Renal cortex interstitium (tissue), 11 donors: ENCODE measurements at regions not wholly inside any gene's neighbourhood (a gene's known extent, or its start where the extent isn't known, plus 50 kb on each side); places are given as distances from the start of the nearest gene placed in this dataset.
"Not testable (repeated sequence)": the region's sequence is repeated elsewhere in the genome, so short reads cannot be mapped to it uniquely, and the experiment has no call there.

ENCODE experiments used
- DNase-seq, 11 donors: peaks; one replicate each; pipeline ENCODE4 v3.0.0-alpha.2; 2013; ENCODE audit warnings: low read depth in 9 of 11, low spot score in 4 of 11; ENCODE audit errors: extremely low read depth in 1 of 11

DNA sequence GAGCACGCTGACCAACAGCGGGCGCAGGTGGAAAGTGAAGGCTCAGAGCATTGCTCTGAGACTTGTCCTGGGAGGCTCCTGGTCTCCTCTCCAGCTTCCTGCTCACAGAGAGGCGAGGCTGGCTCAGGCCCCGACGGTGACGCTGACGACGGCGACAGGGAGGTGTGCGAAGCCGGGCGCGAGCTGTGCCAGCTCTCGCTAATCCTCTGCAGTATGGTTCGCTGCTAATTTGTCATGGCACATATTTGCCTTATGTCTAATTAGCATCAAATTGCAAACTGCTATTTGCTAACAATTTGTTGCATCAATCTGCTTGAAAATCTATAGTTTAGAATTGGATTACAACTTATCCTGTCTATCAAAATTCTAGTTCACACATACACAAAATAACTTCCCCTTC is 469.8 kb upstream of the ZNF507 start:
- DNase-seq = no peak

DNA sequence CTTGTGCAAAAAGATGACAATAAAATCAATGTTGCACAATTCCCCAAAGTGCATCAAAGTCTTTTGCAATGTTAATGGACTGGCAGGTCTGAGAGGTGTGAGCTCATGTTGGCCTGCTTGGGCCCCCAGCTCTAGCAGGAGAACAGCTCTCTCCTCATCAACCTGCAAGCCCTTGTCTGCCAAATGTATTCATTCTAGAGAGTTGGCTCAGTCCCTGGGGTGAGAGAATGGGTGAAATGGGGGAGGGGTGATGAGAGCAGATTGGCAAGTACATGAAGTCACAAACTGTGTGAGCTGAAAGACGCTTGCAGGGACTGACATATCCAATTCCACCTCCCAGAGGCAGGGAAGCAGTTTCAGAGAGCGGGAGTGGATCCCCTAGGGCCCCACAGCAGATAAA is 465.1 kb upstream of the ZNF507 start:
- no peak for DNase-seq

DNA sequence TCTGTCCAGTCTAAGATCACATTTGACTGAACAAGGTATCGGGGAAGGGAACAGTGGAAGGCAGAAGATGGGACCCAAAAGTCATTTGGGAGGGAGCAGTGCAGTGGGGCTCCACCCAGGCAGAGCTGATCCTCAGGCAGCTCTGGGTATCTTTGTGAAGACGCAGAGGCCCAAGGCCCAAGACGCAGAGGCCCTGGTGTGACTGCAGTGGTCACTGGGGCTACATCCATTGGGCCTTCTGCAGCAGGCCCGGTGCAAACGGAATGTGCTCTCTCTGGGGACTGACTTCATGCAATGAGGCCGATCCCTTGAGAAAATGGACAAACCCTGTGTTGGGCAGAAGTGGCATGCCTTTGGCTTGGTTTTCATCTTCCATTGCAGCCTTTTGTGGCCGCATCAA is 463.4 kb upstream of the ZNF507 start:
- no peak for DNase-seq

DNA sequence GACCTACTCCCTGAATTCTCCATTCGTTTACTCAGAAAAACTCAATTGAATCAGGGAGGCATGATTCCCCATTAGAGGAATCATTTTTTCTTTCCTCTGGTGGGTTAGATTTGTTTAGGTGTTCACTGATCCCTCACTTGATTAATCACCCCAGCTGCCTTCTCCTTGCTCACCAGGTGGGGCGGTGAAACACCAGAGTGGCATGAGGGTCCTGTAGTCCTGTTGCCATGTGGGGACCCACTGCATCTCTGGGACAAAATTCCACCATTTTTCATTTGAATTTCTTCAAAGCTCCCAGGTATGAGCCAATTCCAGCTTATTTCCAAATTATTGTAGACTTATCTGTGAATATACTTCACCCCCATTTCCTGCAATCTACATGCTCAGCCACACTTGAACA is 462.7 kb upstream of the ZNF507 start:
- no peak for DNase-seq

DNA sequence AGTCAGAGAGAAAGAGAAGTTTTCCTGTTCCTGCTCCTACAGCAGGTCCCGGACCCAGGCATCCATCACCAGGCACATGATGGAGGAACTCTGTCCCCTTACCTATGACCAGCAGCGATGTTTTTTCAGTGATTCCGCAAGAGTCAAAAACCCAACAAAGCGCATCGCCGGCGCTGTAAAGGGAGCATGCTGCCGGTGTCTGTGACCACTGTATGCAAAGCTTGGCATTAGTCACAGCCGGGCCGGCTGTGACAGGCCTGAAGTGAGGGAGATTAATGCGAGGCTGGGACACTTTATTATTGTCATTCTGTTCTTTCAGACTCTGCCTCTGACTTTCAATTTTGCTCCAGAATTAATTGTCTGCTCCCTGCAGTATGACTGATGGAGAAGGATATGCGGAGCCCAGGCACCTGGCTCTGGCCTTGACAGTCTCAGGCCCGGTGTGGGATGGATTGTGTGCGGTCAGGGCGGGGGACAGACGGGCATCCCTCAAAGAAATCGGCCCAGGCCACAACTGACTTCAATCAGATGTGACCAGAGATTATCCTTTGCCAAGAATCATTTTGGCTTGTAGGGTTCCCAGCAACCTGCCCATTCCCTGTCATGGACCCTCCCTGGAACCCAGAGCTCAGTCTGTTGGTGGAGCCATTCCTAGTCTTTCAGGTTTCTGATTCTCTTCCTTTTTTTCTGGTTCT is 462.0 kb upstream of the ZNF507 start:
- peak in 3 of 11 donors; percentile 7 to 41 (median 24) for DNase-seq

DNA sequence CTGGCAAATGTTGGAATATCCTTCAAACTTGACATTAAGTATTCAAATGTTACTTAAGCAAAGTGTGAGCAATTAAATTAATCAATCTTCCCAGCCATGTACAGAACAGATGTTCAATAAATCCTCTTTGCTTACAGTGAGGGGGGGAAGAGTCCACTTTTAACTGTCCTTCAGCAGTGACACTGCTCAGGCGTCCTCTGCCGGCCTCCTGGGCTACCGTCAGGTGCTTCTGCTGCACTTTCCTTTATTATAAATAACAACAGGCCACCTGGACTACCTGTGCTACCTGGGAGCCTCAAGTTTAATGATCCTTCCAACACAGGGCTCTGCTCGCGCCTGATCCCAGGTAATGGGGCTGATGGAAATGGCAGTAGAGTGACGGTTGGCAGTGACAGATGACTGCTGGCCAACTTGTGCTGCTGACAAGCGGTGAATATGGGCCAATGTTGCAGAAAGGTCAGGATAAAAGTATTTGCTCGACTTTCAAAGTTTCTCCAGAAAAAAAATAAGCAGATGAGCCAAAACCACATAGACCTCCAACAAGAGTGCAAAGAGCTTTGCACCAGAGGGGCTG is 460.0 kb upstream of the ZNF507 start:
- no peak for DNase-seq

DNA sequence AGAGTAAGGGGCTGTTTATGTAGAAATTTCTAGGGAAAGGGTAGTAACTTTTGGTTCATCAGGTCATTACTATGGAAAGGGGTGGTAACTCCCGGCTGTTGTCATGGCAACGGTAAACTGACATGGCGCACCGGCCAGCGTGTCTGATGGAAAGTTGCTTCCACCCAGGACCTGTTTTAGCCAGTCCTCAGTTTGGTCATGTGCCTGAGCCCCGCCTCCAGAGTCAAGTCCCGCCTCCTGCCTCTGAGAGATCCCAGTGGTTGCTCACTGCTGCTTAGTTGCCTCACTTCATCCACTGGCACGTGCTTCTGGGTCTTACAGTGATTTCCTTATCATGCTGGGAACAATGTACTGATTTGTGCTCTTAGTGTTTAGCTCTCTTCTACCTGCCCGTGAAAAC is 455.2 kb upstream of the ZNF507 start:
- DNase-seq = no peak

DNA sequence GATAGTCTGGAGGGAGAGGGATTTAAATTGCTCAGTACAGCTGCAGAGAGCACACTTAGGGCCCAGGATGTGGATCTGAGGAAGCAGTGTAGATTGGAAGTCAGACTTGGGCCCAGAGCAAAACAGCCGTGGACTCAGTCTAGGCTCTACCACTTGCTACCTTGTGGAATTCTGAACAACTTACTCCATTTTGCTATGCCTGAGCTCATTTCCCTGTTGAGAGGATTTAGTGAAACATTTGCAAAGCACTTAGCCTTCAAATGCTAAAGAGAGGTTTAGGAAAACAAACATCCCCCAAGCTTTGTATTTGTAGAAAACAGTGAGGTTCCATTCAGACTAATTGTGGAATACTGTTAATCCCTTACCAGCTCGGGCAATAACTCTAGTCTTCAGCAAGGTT is 453.4 kb upstream of the ZNF507 start:
- DNase-seq = no peak

DNA sequence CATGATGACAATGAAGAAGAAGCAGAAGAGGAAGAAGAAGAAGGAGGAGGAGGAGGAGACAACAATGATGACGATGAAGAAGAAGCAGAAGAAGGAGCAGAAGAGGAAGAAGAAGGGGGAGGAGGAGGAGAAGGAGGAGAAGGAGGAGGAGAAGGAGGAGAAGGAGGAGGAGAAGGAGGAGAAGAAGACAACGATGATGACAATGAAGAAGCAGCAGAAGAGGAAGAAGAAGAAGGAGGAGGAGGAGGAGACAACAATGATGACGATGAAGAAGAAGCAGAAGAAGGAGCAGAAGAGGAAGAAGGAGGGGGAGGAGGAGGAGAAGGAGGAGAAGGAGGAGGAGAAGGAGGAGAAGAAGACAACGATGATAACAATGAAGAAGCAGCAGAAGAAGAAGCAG is 451.9 kb upstream of the ZNF507 start:
- not testable (repeated sequence) for DNase-seq

DNA sequence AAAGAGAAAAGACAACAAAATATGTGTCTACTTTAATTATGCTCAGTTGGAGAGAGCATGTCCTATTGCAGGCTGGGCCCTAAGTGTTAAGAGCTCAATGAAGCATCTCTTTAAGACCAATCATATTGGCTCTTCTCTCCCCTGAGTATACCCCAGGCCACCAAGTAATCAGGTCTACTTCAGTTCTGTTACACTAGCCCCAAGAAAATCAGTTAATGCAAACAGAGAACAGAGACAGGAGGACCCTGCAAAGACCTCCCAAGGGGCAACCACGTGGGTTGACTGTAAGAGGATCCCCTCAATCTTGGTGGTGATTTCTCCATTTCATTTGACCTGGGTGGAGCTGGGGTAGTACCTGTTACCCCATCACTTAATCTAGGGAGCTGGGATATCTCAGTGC is 451.0 kb upstream of the ZNF507 start:
- DNase-seq = no peak

DNA sequence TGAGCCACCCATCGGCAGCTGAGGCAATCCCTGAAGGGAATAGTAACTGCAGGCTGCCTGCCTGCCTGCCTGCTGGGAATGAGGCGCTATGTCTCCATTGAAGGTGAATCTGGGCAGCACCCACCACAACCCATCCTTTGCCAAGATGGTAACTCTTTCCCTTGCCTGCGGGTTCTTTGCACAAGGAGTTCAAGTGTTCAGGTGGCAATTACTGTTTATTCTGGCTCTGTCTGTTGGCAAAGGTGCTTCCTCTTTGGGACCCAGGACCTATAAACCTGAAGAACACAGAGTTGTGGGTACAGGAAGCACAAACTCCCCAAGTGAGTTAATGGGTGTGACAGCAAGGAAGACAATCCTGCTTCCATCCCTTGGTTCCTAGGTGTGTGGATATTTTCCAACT is 448.1 kb upstream of the ZNF507 start:
- no peak for DNase-seq

DNA sequence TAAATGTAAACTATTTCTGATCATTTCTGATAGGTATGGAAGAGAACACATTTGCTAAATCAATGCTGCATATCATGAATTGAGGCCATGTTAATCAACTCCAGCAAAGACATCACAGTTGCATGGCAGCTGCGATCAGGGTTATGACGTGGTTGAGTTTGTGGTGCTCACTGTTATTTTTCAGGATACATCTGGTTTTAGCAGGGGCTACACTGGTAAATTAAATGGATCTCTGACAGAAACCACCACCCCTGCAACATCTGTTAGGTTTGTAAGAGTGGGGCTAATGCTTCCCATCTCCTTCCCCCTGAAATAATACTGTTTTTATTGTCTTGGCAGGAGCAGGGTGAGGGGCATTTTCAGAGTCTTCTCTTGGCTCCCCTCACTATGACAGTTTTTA is 444.4 kb upstream of the ZNF507 start:
- DNase-seq = no peak

DNA sequence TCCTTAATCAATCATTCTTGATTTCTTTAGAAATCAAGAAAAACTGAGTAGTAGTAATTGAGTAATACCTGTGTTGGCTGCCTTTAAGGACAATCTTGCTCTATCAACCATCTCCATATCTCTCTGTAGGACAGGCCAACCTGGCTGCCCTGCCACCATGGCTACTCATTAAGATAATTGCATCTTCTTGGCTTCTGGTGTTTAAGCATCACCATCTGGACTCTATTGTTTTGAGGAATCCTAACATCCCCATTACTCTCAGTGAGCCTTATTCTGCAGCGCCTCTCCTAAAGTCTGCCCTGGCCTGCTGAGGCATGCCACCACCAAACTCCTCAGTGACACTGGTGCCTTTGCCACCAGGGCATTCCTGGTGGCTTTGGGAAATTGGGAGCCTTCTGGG is 442.6 kb upstream of the ZNF507 start:
- DNase-seq = no peak

DNA sequence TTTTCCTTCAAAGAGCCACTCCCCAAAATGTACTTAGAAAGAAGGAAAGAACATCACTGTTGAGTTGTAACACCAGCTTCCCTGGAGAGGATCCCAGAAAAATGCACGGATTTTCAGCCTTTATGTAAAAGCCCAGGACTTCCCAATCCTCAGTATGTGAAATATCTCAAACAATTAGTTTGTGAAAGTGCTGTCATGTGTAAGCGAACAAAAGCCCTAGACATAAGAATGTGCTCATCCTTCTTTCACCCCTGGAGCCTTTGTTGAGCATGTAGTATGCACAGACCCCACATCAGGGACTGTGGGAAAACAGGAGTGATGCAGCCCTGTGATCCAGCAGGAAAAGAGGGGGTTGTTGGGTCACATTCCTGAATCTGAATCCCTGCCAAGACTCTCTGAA is 441.4 kb upstream of the ZNF507 start:
- no peak for DNase-seq

DNA sequence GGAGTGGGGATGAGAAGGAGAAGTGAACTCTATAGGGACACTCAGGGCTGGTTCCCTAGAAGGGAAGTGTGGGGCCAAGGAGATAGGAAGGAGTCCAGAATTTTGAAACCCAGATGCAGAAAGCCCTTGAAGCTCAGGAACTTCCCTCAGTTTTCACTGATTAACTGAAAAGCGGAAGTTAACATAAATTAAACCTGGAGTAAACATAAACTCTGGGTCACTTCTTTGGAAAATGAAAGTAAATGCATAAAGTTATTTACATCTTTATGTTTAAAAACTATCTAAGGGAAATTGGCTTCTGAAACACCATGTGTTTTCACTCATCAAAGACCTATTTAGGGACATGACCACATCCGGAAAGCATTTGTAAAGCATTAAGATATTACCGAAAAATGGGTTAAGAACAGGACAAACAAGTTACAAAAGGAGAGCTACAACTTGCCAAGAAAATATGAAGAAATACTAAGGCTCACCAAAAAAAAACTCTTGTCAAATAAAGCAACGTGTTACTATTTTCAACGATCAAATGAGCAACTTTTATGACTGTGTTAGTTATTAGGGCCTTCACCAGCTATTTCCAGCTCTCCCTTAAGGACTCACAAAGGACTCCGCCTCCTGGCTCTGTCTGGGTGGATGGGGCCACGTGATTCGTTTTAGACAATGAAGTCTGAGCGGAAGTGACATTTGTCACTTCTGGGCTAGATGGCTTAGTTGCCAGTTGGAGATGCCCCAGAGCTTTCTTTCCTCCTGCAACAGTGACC is 439.1 kb upstream of the ZNF507 start:
- DNase-seq = peak in 8 of 11 donors; percentile 43 to 83 (median 64)

DNA sequence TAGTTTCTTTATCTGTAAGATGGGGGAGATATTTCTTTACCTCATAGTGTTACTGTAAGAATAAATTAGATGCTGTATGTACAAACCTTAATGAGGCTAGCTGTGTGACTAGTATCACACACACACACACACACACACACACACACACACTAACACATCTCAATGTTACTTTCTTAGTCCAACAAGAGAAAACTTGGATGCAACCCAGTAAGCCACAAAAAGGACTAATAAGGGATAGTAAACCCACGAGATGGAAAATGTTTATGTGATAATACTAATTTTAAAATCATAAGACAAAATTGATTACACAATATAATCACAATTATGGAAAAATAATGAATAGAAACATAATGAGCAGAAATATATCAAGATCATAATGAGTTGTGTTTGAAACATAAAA is 437.7 kb upstream of the ZNF507 start:
- DNase-seq = no peak

DNA sequence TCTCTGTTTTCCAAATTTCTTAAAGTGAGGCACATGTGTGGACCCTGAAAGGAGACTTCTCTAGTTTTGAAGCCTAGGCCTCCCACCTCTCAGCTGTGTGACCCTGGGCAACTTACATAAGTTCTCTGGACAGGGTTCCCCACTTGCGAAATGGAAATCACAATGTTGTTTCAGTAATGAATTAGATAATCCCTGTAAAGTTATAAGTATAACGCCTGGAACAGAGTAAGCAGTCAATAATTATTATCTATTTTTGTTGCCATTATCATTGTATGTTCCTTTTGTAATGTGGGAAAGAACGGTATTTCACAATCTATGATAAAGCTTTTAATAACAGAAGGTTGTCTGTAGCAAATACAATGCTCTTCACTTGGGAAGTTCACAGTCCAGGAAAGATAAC is 437.3 kb upstream of the ZNF507 start:
- no peak for DNase-seq

DNA sequence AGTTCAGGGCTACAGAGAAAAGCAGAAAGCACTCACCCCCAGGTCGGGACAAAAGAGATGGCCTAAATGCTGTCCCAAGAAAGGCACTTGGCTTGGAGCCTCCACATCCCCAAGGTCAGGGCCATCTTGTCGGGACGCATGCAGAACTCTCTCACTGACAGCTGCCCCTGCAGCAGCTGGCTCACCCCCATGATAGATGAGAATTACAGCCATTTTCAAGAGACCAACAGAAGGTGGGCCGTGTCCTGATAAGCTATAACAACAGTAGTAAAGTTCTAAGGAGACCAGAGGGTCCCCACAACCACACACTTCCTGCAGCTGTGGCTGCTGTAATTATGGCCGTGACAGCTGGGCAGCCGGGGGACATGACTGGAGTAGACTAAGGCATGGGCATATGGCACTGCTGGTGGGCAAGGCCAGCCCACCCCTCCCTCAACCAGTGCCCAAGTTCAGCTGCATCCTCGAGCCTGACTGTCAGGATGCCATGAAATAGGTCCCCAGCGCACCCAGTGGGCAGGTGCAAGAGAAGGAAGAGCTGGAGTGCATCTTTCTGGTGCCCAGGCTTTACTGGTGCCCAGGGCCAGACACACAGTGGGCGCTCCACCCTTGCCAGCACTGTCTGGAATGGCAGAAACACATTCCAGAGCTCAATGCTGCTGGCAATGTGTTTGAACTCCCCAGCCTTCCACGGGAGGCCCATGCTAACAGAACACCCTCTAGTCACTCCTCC is 436.7 kb upstream of the ZNF507 start:
- DNase-seq = no peak

DNA sequence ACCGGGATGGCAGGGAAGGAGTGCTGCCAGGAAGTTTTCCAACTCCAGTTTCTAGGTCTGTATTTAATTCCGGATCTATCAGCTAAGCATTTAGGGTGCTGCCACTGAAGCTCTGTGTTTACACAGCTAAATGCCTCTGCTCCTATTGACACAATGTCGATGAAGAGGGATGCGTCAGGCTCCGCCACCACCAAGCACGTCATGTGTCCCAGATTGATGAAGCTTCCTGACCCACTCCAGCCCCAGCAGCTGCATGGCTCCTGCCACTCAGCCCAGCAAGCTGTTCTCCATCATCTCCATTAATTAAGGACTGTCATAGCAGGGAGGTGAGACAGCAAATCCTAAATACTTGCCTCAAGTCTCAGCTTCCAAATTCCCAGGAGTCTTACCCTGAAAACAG is 435.2 kb upstream of the ZNF507 start:
- DNase-seq = no peak

DNA sequence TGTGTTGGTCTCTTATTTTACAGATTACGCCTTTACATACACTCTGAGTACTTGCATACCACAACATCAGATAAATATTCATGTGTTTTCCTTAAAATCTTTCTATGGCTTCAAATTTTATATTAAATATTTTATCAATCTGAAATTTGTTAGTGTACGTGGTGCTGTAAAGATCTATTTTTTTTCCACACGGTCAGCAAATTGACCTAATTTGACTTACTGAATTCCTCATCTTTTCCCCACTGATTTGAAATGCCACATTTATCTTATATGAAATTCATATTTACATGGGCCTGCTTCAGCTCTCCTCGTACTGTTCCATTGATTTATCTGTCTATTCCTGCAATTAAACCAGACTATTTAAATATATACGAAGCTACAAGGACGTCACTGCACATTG is 433.8 kb upstream of the ZNF507 start:
- no peak for DNase-seq
